ENCODE measurements at regions not wholly inside any gene's neighbourhood (a gene's known extent, or its start where the extent isn't known, plus 50 kb on each side); places are given as distances from the start of the nearest gene placed in this dataset.

DNA sequence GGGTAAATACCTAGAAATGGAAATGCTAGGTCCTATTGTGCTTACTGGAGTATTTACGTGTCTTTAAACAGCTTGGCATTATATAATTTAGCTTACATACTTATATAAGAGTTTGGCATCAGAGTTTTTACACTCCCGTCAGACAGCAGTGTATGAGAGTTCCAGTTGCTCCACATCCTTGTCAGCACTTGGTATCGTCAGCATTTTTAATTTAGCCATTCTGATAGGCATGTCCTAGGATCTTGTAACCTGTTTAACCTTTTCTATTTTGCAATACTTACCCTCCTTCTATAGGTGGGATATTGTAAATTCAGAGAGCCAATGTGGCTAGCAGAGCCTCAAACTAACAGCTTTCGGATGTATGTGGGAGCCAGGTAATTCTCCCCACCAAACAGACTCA, 228.3 kb upstream of the EEF2KMT start:
- Histone ChIP-seq H3K9me2 (replicated peaks; ENCODE audit: control insufficient read depth, low read length) (no peaks in the 10 kb centered on the region), H3K4me2 (ENCODE audit: low read length) (no peak overlapping the region), H3K79me2 (ENCODE audit: control insufficient read depth, low read length) (no peaks in the 10 kb centered on the region), H3K9me3 (ENCODE audit: control insufficient read depth, insufficient read depth, low read length) (no peaks in the 10 kb centered on the region), H4K20me1 (ENCODE audit: control insufficient read depth, insufficient read depth, low read depth, low read length) (no peaks in the 10 kb centered on the region), H3K4me3 (ENCODE audit: low read length) (no peak overlapping the region), H3K4me1 (ENCODE audit: control insufficient read depth, low read length) (no peaks in the 10 kb centered on the region), H3K27ac (ENCODE audit: low read depth, low read length) (no peak overlapping the region), H3K27me3 (ENCODE audit: control insufficient read depth, low read length) (no peaks in the 10 kb centered on the region), H3F3A (ENCODE audit: control insufficient read depth, insufficient read depth) (no peaks in the 10 kb centered on the region), H3K36me3 (ENCODE audit: control insufficient read depth, low read length) (no peaks in the 10 kb centered on the region)
- TF ChIP-seq, protein P1, sequence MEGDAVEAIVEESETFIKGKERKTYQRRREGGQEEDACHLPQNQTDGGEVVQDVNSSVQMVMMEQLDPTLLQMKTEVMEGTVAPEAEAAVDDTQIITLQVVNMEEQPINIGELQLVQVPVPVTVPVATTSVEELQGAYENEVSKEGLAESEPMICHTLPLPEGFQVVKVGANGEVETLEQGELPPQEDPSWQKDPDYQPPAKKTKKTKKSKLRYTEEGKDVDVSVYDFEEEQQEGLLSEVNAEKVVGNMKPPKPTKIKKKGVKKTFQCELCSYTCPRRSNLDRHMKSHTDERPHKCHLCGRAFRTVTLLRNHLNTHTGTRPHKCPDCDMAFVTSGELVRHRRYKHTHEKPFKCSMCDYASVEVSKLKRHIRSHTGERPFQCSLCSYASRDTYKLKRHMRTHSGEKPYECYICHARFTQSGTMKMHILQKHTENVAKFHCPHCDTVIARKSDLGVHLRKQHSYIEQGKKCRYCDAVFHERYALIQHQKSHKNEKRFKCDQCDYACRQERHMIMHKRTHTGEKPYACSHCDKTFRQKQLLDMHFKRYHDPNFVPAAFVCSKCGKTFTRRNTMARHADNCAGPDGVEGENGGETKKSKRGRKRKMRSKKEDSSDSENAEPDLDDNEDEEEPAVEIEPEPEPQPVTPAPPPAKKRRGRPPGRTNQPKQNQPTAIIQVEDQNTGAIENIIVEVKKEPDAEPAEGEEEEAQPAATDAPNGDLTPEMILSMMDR (IDR thresholded peaks at IDR 0.05; ENCODE audit: low read depth, low read length, poor library complexity, severe bottlenecking) = no peak
- TF ChIP-seq EZH2phosphoT487 (IDR thresholded peaks at IDR 0.05; ENCODE audit: borderline replicate concordance, low read length) = no peak

DNA sequence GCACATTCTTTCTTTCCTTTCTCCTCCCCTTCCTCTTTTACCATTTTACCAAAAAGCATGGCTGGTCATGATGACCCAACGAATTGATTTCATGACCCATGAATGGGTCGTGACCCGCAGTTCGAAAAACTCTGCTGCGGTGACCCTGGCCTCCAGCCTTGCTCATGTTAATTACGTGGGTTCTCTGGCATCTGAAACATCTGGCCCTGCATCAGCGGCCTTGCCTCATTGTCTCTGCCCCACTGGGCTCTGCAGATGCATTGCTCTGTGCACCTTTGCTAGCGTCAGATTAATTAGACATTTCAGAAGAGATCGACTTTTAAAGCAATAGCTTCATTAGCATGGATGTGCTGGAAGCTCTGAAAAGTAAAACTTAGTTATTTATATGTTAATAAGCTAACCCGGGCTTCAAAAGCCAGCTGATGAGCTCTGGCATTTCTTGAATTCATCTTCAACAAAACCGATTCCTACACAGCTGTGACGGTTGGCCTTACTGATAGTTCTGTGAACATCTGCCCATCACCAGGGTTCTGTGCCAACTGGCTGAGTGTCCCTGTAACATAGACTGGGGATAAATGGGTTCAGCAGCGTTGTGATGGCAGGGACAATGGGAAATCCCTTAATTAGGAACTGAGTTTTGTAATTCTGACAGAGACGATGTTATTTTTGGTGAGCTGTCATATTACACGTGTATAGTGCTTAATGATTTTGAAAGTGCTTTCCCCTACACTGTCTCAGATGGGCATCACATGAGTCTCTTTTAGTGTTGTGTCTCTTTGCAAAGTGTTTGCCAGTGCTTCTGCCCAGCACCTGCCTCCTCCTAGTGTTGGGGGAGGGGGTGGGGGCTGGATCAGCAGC, 225.9 kb upstream of the EEF2KMT start:
- H3K27ac ChIP-seq (ENCODE audit: low read depth, low read length) = no peak overlapping the region
- H3K4me1 ChIP-seq (ENCODE audit: control insufficient read depth, low read length) = no peaks in the 10 kb centered on the region
- H4K20me1 ChIP-seq (ENCODE audit: control insufficient read depth, insufficient read depth, low read depth, low read length) = no peaks in the 10 kb centered on the region
- no peaks in the 10 kb centered on the region for H3K36me3 ChIP-seq (ENCODE audit: control insufficient read depth, low read length)
- no peak overlapping the region for H3K4me2 ChIP-seq (ENCODE audit: low read length)
- H3F3A ChIP-seq (ENCODE audit: control insufficient read depth, insufficient read depth) = no peaks in the 10 kb centered on the region
- no peaks in the 10 kb centered on the region for H3K79me2 ChIP-seq (ENCODE audit: control insufficient read depth, low read length)
- H3K9me2 ChIP-seq (replicated peaks; ENCODE audit: control insufficient read depth, low read length) = no peaks in the 10 kb centered on the region
- no peak overlapping the region for H3K4me3 ChIP-seq (ENCODE audit: low read length)
- H3K9me3 ChIP-seq (ENCODE audit: control insufficient read depth, insufficient read depth, low read length) = no peaks in the 10 kb centered on the region
- H3K27me3 ChIP-seq (ENCODE audit: control insufficient read depth, low read length) = no peaks in the 10 kb centered on the region
- no peak for TF ChIP-seq EZH2phosphoT487 (IDR thresholded peaks at IDR 0.05; ENCODE audit: borderline replicate concordance, low read length)
- TF ChIP-seq, protein P1 (IDR thresholded peaks at IDR 0.05; ENCODE audit: low read depth, low read length, poor library complexity, severe bottlenecking) = no peak

DNA sequence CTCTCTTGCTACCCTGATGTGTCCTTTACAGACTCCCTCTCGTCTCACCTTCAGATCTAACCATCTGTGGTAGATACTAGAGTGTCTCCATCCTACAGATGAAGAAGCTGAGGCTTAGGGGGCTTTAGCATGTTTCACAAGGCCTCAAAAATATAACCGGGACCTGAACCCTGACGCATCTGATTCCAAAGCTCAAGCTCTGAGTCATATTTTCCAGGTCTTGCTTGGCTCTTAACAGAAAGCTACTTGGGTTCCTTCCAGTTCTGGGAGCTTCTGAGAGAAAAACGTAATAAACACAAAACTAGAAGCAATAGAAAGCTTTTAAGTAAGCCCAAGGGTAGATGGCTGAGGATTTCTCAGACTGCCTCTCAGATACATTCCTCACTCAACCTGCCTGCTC, 224.3 kb upstream of the EEF2KMT start:
- Histone ChIP-seq H3K27ac (ENCODE audit: low read depth, low read length) (no peak overlapping the region), H3K36me3 (ENCODE audit: control insufficient read depth, low read length) (no peaks in the 10 kb centered on the region), H3K27me3 (ENCODE audit: control insufficient read depth, low read length) (no peaks in the 10 kb centered on the region), H3F3A (ENCODE audit: control insufficient read depth, insufficient read depth) (no peaks in the 10 kb centered on the region), H4K20me1 (ENCODE audit: control insufficient read depth, insufficient read depth, low read depth, low read length) (no peaks in the 10 kb centered on the region), H3K4me3 (ENCODE audit: low read length) (no peak overlapping the region), H3K79me2 (ENCODE audit: control insufficient read depth, low read length) (no peaks in the 10 kb centered on the region), H3K4me1 (ENCODE audit: control insufficient read depth, low read length) (no peaks in the 10 kb centered on the region), H3K4me2 (ENCODE audit: low read length) (no peak overlapping the region), H3K9me3 (ENCODE audit: control insufficient read depth, insufficient read depth, low read length) (no peaks in the 10 kb centered on the region), H3K9me2 (replicated peaks; ENCODE audit: control insufficient read depth, low read length) (no peaks in the 10 kb centered on the region)
- TF ChIP-seq, protein P1 (IDR thresholded peaks at IDR 0.05; ENCODE audit: low read depth, low read length, poor library complexity, severe bottlenecking) = no peak
- no peak for TF ChIP-seq EZH2phosphoT487 (IDR thresholded peaks at IDR 0.05; ENCODE audit: borderline replicate concordance, low read length)
